ENCODE measurements at regions not wholly inside any gene's neighbourhood (a gene's known extent, or its start where the extent isn't known, plus 50 kb on each side); places are given as distances from the start of the nearest gene placed in this dataset.

DNA sequence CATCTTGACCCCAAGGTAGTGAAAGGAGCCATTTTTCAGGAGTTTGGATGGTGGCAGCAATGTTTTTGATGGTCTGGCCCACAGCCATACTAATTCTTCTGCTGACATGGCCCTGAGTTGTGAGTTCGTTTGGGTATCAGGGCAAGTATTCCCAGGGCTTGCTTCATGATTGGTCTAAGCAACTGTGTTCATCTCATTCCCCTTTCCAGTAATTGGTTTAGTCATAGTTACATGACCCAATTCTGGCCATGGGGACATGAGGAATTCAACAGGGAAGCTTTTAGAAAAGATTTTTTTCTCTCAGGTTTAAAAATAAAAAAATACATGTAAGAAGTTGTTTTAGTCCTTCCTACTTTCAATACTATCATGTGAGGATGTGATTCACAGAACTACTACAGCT lies 150.5 kb upstream of the NPHP3 start:
- no peak for TF ChIP-seq ELF4 (IDR thresholded peaks at IDR 0.05)
- no peak for TF ChIP-seq NFRKB (IDR thresholded peaks at IDR 0.05)
- no peak for TF ChIP-seq FOXA1 (IDR thresholded peaks at IDR 0.05)
- no peak for TF ChIP-seq ZNF384 (IDR thresholded peaks at IDR 0.05)
- no peak for TF ChIP-seq LEF1 (IDR thresholded peaks at IDR 0.05; ENCODE audit: borderline replicate concordance)
- no peak for TF ChIP-seq FOXM1 (IDR thresholded peaks at IDR 0.05; ENCODE audit: borderline replicate concordance)
- TF ChIP-seq SP1 (IDR thresholded peaks at IDR 0.05), result no peak
- no peak for TF ChIP-seq ARNT (IDR thresholded peaks at IDR 0.05)
- no peak for TF ChIP-seq CTBP1 (IDR thresholded peaks at IDR 0.05; ENCODE audit: borderline replicate concordance)
- TF ChIP-seq SUZ12 (IDR thresholded peaks at IDR 0.05), result no peak
- TF ChIP-seq, protein P1, sequence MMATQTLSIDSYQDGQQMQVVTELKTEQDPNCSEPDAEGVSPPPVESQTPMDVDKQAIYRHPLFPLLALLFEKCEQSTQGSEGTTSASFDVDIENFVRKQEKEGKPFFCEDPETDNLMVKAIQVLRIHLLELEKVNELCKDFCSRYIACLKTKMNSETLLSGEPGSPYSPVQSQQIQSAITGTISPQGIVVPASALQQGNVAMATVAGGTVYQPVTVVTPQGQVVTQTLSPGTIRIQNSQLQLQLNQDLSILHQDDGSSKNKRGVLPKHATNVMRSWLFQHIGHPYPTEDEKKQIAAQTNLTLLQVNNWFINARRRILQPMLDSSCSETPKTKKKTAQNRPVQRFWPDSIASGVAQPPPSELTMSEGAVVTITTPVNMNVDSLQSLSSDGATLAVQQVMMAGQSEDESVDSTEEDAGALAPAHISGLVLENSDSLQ (IDR thresholded peaks at IDR 0.05), result no peak
- no peak for TF ChIP-seq FOXK2 (IDR thresholded peaks at IDR 0.05)
- DNase-seq (ENCODE audit: extremely low spot score), result no peak
- ChIA-PET POLR2A (no interaction called here), CTCF (no interaction called here)

DNA sequence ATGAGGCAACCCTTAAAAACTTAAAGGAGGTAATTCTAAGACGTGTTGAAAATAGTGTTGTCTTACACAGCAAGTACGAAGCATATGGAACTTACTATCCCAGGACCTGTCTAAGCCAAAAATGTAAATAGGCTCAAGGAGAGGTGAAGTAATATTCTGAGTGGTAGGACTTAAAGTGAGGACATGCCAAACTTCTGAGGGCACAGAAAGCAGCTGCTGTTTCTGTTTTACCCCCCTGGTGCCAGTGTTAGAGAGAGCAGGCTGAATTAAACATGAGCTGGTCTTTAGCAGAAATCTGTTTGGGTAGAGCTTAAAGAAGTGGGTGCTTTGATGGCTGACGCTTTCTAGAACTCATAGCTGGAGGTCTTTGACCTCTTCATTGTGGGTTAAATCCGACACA lies 149.7 kb upstream of the NPHP3 start:
- ChIA-PET CTCF (no interaction called here), POLR2A (no interaction called here)
- DNase-seq (ENCODE audit: extremely low spot score), result no peak
- no peak for TF ChIP-seq NFRKB (IDR thresholded peaks at IDR 0.05)
- no peak for TF ChIP-seq ARNT (IDR thresholded peaks at IDR 0.05)
- TF ChIP-seq SP1 (IDR thresholded peaks at IDR 0.05), result no peak
- no peak for TF ChIP-seq BHLHE40 (IDR thresholded peaks at IDR 0.05; ENCODE audit: borderline replicate concordance)
- TF ChIP-seq FOXK2 (IDR thresholded peaks at IDR 0.05), result no peak
- no peak for TF ChIP-seq FOXA1 (IDR thresholded peaks at IDR 0.05)
- no peak for TF ChIP-seq TARDBP (IDR thresholded peaks at IDR 0.05)
- no peak for TF ChIP-seq HDGF (IDR thresholded peaks at IDR 0.05; ENCODE audit: borderline replicate concordance)
- no peak for TF ChIP-seq LEF1 (IDR thresholded peaks at IDR 0.05; ENCODE audit: borderline replicate concordance)
- TF ChIP-seq FOXM1 (IDR thresholded peaks at IDR 0.05; ENCODE audit: borderline replicate concordance), result no peak
- TF ChIP-seq ELF4 (IDR thresholded peaks at IDR 0.05), result no peak
- no peak for TF ChIP-seq L3MBTL2 (conservative IDR thresholded peaks at IDR 0.05)
- TF ChIP-seq, protein P1 (IDR thresholded peaks at IDR 0.05), result no peak

DNA sequence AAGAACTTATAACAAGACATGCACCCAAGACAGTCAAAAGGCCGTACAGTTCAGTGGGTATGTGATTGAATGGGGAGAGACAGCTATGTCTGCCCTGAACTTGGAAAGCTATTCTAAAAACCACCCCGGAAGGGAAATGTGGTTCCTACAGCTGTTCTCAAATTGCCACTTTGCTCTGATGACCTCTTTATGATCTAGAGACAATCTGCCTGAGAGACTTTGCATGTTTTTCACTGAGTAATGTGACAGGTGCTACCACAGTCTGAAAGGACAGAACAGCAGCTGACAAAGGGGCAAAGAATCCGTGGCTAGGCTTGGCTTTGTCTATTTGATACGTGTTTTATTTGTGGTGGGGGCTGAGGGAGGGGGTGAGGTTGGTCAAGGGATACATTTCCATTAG lies 148.3 kb upstream of the NPHP3 start:
- no peak for TF ChIP-seq NFRKB (IDR thresholded peaks at IDR 0.05)
- TF ChIP-seq, protein P1 (IDR thresholded peaks at IDR 0.05), result no peak
- TF ChIP-seq HDGF (IDR thresholded peaks at IDR 0.05; ENCODE audit: borderline replicate concordance), result no peak
- no peak for TF ChIP-seq ELF4 (IDR thresholded peaks at IDR 0.05)
- TF ChIP-seq FOXA1 (IDR thresholded peaks at IDR 0.05), result no peak
- no peak for TF ChIP-seq LEF1 (IDR thresholded peaks at IDR 0.05; ENCODE audit: borderline replicate concordance)
- TF ChIP-seq FOXM1 (IDR thresholded peaks at IDR 0.05; ENCODE audit: borderline replicate concordance), result no peak
- no peak for TF ChIP-seq TARDBP (IDR thresholded peaks at IDR 0.05)
- TF ChIP-seq CTBP1 (IDR thresholded peaks at IDR 0.05; ENCODE audit: borderline replicate concordance), result no peak
- TF ChIP-seq SUZ12 (IDR thresholded peaks at IDR 0.05), result no peak
- TF ChIP-seq ARNT (IDR thresholded peaks at IDR 0.05), result no peak
- TF ChIP-seq L3MBTL2 (conservative IDR thresholded peaks at IDR 0.05), result no peak
- DNase-seq (ENCODE audit: extremely low spot score), result no peak
- CTCF ChIA-PET, result no interaction called here
- POLR2A ChIA-PET, result no interaction called here

DNA sequence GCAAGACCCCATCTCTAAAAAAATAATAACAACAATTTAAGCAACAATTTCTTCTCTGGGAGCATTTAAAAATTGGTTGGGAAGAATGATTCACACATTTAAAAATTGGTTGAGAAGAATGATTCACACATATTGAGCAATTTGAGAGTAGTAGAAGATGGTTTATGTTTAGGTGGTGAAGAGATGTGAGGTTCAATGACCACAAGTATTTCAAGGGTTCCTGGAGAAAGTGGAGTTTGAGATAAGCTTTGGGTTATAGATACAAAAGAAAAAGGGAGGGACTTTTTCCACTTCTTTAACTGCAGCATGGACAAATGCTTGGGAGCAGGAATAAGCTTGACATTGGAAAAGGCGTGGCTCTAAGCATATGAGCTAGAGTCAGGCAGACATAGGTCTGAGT lies 145.7 kb upstream of the NPHP3 start:
- ChIA-PET POLR2A (no interaction called here), CTCF (no interaction called here)
- TF ChIP-seq SUZ12 (IDR thresholded peaks at IDR 0.05), result no peak
- no peak for DNase-seq (ENCODE audit: extremely low spot score)

DNA sequence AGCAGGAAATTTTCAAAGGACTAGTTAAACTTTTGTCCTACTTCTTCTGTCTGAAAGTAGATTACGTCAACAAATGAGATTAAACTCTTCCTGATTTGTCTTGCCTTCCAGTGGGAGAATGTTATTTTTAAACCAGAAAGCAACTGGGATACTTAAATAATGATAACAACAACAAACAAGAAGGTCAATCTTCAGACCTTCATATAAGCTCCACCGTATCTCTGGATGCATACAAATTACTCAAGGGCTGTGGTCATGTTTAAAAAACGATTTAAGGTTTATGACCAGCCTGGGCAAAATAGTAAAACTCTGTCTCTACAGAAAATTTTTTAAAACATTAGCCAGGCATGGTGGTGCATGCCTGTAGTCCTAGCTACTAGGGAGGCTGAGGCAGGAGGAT lies 145.3 kb upstream of the NPHP3 start:
- POLR2A ChIA-PET, result no interaction called here
- CTCF ChIA-PET, result no interaction called here
- no peak for DNase-seq (ENCODE audit: extremely low spot score)
- no peak for TF ChIP-seq LEF1 (IDR thresholded peaks at IDR 0.05; ENCODE audit: borderline replicate concordance)

DNA sequence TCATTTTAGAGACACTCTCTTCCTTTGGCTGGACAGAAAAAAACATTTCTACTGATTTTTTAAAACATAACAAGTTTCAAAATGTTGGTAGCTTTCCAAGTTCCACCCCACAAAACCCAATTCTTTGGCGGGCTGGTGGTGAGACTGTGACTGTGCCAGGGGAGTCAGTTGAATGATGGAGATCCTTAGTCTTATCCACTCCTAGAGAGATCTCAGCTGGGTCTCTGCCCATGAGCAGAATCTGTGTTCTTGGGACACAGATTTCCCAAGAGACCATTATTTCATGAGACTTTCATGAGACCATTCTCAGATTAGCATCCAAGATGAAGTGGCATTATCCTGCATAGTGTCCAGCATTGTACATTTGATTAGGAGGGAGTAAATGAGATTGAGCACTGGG lies 135.1 kb upstream of the NPHP3 start:
- no peak for DNase-seq (ENCODE audit: extremely low spot score)
- TF ChIP-seq SUZ12 (IDR thresholded peaks at IDR 0.05) (no peak), HDGF (IDR thresholded peaks at IDR 0.05; ENCODE audit: borderline replicate concordance) (no peak), FOXA1 (IDR thresholded peaks at IDR 0.05) (no peak), LEF1 (IDR thresholded peaks at IDR 0.05; ENCODE audit: borderline replicate concordance) (no peak), CTBP1 (IDR thresholded peaks at IDR 0.05; ENCODE audit: borderline replicate concordance) (no peak), ZNF384 (IDR thresholded peaks at IDR 0.05) (no peak), BHLHE40 (IDR thresholded peaks at IDR 0.05; ENCODE audit: borderline replicate concordance) (no peak), SP1 (IDR thresholded peaks at IDR 0.05) (no peak), FOXM1 (IDR thresholded peaks at IDR 0.05; ENCODE audit: borderline replicate concordance) (no peak), FOXK2 (IDR thresholded peaks at IDR 0.05) (no peak)
- POLR2A ChIA-PET, result no interaction called here
- CTCF ChIA-PET, result no interaction called here

DNA sequence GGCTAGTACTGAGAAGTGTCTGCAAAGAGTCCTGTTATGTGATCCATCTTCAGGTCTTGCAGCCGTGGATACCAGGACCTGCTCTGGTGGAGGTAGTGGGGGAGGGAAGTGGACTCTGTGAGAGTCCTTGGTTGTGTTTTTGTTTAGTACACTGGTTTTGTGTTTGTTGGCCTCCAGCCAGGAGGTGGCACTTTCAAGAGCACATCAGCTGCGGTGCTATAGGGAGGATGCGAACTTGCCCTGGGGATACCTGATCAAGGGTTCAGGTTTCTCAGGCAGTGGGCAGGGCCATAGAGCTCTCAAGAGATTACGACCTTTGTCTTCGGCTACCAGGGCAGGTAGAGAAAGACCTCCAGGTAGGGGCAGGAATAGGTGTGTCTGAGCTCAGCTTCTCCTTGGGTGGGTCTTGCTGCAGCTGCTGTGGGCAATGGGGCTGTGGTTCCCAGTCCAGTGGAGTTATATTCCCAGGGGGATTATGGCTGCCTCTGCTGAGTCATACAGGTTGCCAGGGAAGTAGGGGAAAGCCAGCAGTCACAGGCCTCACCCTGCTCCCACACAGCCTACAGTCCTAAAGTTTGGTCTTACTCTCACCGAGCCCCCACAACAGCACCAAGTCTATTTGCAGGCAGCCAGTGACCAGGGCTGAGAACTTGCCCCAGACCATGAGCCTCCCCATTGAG lies 132.8 kb upstream of the NPHP3 start:
- no peak for DNase-seq (ENCODE audit: extremely low spot score)
- ChIA-PET POLR2A (no interaction called here), CTCF (no interaction called here)
- no peak for TF ChIP-seq TARDBP (IDR thresholded peaks at IDR 0.05)
- no peak for TF ChIP-seq HDGF (IDR thresholded peaks at IDR 0.05; ENCODE audit: borderline replicate concordance)
- TF ChIP-seq ARNT (IDR thresholded peaks at IDR 0.05), result no peak
- no peak for TF ChIP-seq L3MBTL2 (conservative IDR thresholded peaks at IDR 0.05)
- no peak for TF ChIP-seq ELF4 (IDR thresholded peaks at IDR 0.05)
- no peak for TF ChIP-seq FOXM1 (IDR thresholded peaks at IDR 0.05; ENCODE audit: borderline replicate concordance)
- TF ChIP-seq, protein P1 (IDR thresholded peaks at IDR 0.05), result no peak
- no peak for TF ChIP-seq FOXA1 (IDR thresholded peaks at IDR 0.05)
- no peak for TF ChIP-seq ZNF384 (IDR thresholded peaks at IDR 0.05)
- TF ChIP-seq FOXK2 (IDR thresholded peaks at IDR 0.05), result no peak
- TF ChIP-seq BHLHE40 (IDR thresholded peaks at IDR 0.05; ENCODE audit: borderline replicate concordance), result no peak
- no peak for TF ChIP-seq LEF1 (IDR thresholded peaks at IDR 0.05; ENCODE audit: borderline replicate concordance)
- TF ChIP-seq SP1 (IDR thresholded peaks at IDR 0.05), result no peak
- TF ChIP-seq CTBP1 (IDR thresholded peaks at IDR 0.05; ENCODE audit: borderline replicate concordance), result no peak
- TF ChIP-seq NFRKB (IDR thresholded peaks at IDR 0.05), result no peak
- TF ChIP-seq SUZ12 (IDR thresholded peaks at IDR 0.05), result no peak
